ENCODE measurements at regions not wholly inside any gene's neighbourhood (a gene's known extent, or its start where the extent isn't known, plus 50 kb on each side); places are given as distances from the start of the nearest gene placed in this dataset.

GRCh38 chr18:39845631-39846030 is 2109.4 kb upstream of the PIK3C3 start:
- Histone ChIP-seq H3K4me3 (ENCODE audit: insufficient read depth, low read depth, low read length) (no peak overlapping the region), H3K79me2 (ENCODE audit: insufficient read depth, low read length) (no peaks in the 10 kb centered on the region), H2AFZ (ENCODE audit: low read depth, low read length) (no peak overlapping the region), H3K4me1 (ENCODE audit: insufficient read depth, low read length) (peaks cover 7% of the 10 kb centered on the region), H3K27me3 (ENCODE audit: insufficient read depth, low read length) (no peaks in the 10 kb centered on the region), H3K27ac (ENCODE audit: low read depth, low read length) (no peak overlapping the region), H3K9me3 (ENCODE audit: insufficient read depth, low read depth, low read length) (no peaks in the 10 kb centered on the region), H4K20me1 (ENCODE audit: insufficient read depth, low read length) (no peaks in the 10 kb centered on the region), H3K36me3 (ENCODE audit: insufficient read depth, low read length) (no peaks in the 10 kb centered on the region), H3K4me2 (ENCODE audit: low read length) (no peak overlapping the region), H3K9ac (ENCODE audit: low read length) (no peak overlapping the region)
- peaks cover 12% of the 10 kb centered on the region for H3K27me3 Mint-ChIP-seq (ENCODE audit: low read depth, unreplicated experiment)
- no peaks in the 10 kb centered on the region for H3K36me3 Mint-ChIP-seq (ENCODE audit: low read depth, unreplicated experiment)
- H3K4me1 Mint-ChIP-seq (ENCODE audit: low read depth, unreplicated experiment), result peaks cover 3% of the 10 kb centered on the region
- peaks cover 6% of the 10 kb centered on the region for H3K9me3 Mint-ChIP-seq (ENCODE audit: unreplicated experiment)
- no peak overlapping the region for H3K4me3 Mint-ChIP-seq (ENCODE audit: unreplicated experiment)
- TF ChIP-seq CTCF (IDR thresholded peaks at IDR 0.05; ENCODE audit: insufficient read depth, low read depth, low read length), result no peak
- TF ChIP-seq EZH2 (IDR thresholded peaks at IDR 0.05; ENCODE audit: insufficient read depth, low read length), result no peak
- DNase-seq (ENCODE audit: low read depth) (no peak), FAIRE-seq (no peak)
- no peak overlapping the region for H3K27ac Mint-ChIP-seq (ENCODE audit: unreplicated experiment)

GRCh38 chr18:39845106-39845505 is 2109.9 kb upstream of the PIK3C3 start:
- Mint-ChIP-seq H3K4me3 (ENCODE audit: unreplicated experiment) (no peak overlapping the region), H3K27me3 (ENCODE audit: low read depth, unreplicated experiment) (peaks cover 12% of the 10 kb centered on the region), H3K4me1 (ENCODE audit: low read depth, unreplicated experiment) (peaks cover 6% of the 10 kb centered on the region), H3K27ac (ENCODE audit: unreplicated experiment) (no peak overlapping the region), H3K9me3 (ENCODE audit: unreplicated experiment) (peaks cover 7% of the 10 kb centered on the region), H3K36me3 (ENCODE audit: low read depth, unreplicated experiment) (no peaks in the 10 kb centered on the region)
- H3K4me1 ChIP-seq (ENCODE audit: insufficient read depth, low read length), result peaks cover 9% of the 10 kb centered on the region
- no peak overlapping the region for H3K4me3 ChIP-seq (ENCODE audit: insufficient read depth, low read depth, low read length)
- FAIRE-seq, result no peak
- no peaks in the 10 kb centered on the region for H4K20me1 ChIP-seq (ENCODE audit: insufficient read depth, low read length)
- no peaks in the 10 kb centered on the region for H3K79me2 ChIP-seq (ENCODE audit: insufficient read depth, low read length)
- no peaks in the 10 kb centered on the region for H3K9me3 ChIP-seq (ENCODE audit: insufficient read depth, low read depth, low read length)
- H3K4me2 ChIP-seq (ENCODE audit: low read length), result no peak overlapping the region
- TF ChIP-seq CTCF (IDR thresholded peaks at IDR 0.05; ENCODE audit: insufficient read depth, low read depth, low read length), result no peak
- TF ChIP-seq EZH2 (IDR thresholded peaks at IDR 0.05; ENCODE audit: insufficient read depth, low read length), result no peak
- H3K27ac ChIP-seq (ENCODE audit: low read depth, low read length), result no peak overlapping the region
- no peaks in the 10 kb centered on the region for H3K27me3 ChIP-seq (ENCODE audit: insufficient read depth, low read length)
- H3K9ac ChIP-seq (ENCODE audit: low read length), result no peak overlapping the region
- no peak for DNase-seq (ENCODE audit: low read depth)
- no peaks in the 10 kb centered on the region for H3K36me3 ChIP-seq (ENCODE audit: insufficient read depth, low read length)
- H2AFZ ChIP-seq (ENCODE audit: low read depth, low read length), result no peak overlapping the region

GRCh38 chr18:39843546-39843945 is 2111.5 kb upstream of the PIK3C3 start:
- TF ChIP-seq CTCF (IDR thresholded peaks at IDR 0.05; ENCODE audit: insufficient read depth, low read depth, low read length) (no peak), EZH2 (IDR thresholded peaks at IDR 0.05; ENCODE audit: insufficient read depth, low read length) (no peak)
- no peak overlapping the region for H2AFZ ChIP-seq (ENCODE audit: low read depth, low read length)
- H3K36me3 ChIP-seq (ENCODE audit: insufficient read depth, low read length), result no peaks in the 10 kb centered on the region
- Mint-ChIP-seq H3K9me3 (ENCODE audit: unreplicated experiment) (peaks cover 7% of the 10 kb centered on the region), H3K27ac (ENCODE audit: unreplicated experiment) (no peak overlapping the region), H3K36me3 (ENCODE audit: low read depth, unreplicated experiment) (no peaks in the 10 kb centered on the region), H3K27me3 (ENCODE audit: low read depth, unreplicated experiment) (peaks cover 12% of the 10 kb centered on the region), H3K4me1 (ENCODE audit: low read depth, unreplicated experiment) (peaks cover 11% of the 10 kb centered on the region), H3K4me3 (ENCODE audit: unreplicated experiment) (no peak overlapping the region)
- no peak overlapping the region for H3K4me2 ChIP-seq (ENCODE audit: low read length)
- H3K27ac ChIP-seq (ENCODE audit: low read depth, low read length), result no peak overlapping the region
- no peaks in the 10 kb centered on the region for H3K27me3 ChIP-seq (ENCODE audit: insufficient read depth, low read length)
- H3K79me2 ChIP-seq (ENCODE audit: insufficient read depth, low read length), result no peaks in the 10 kb centered on the region
- H3K9ac ChIP-seq (ENCODE audit: low read length), result no peak overlapping the region
- no peak for DNase-seq (ENCODE audit: low read depth)
- H3K4me1 ChIP-seq (ENCODE audit: insufficient read depth, low read length), result peaks cover 13% of the 10 kb centered on the region
- H3K9me3 ChIP-seq (ENCODE audit: insufficient read depth, low read depth, low read length), result no peaks in the 10 kb centered on the region
- no peak overlapping the region for H3K4me3 ChIP-seq (ENCODE audit: insufficient read depth, low read depth, low read length)
- H4K20me1 ChIP-seq (ENCODE audit: insufficient read depth, low read length), result no peaks in the 10 kb centered on the region
- no peak for FAIRE-seq
